ENCODE measurements at regions not wholly inside any gene's neighbourhood (a gene's known extent, or its start where the extent isn't known, plus 50 kb on each side); places are given as distances from the start of the nearest gene placed in this dataset.
"Not testable (repeated sequence)": the region's sequence is repeated elsewhere in the genome, so short reads cannot be mapped to it uniquely, and the experiment has no call there.

DNA sequence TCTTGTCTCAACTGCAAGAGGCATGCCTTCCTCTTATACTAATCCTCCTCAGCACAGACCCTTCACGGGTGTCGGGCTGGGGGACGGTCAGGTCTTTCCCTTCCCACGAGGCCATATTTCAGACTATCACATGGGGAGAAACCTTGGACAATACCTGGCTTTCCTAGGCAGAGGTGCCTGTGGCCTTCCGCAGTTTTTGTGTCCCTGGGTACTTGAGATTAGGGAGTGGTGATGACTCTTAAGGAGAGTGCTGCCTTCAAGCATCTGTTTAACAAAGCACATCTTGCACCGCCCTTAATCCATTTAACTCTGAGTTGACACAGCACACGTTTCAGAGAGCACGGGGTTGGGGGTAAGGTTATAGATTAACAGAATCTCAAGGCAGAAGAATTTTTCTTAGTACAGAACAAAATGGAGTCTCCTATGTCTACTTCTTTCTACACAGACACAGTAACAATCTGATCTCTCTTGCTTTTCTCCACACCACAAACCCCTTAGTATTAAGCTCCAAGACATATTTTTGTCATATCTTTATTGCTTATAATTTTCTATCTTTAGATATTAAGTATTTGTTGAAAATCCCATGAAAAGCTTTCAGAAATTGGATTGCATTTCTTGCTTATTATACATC is 72.8 kb upstream of the LPCAT1 start:
- H3K4me3 ChIP-seq (ENCODE audit: low read depth, low read length); H3K9me3 Mint-ChIP-seq (ENCODE audit: unreplicated experiment); BruUV-seq (replicated peaks); H3K27me3 ChIP-seq (replicated peaks; ENCODE audit: control insufficient read depth, insufficient read depth, low read length); H3K36me3 Mint-ChIP-seq (ENCODE audit: insufficient read depth, unreplicated experiment); H3K9me3 ChIP-seq; H3K4me1 Mint-ChIP-seq (ENCODE audit: low read depth, unreplicated experiment); H3K4me3 Mint-ChIP-seq (ENCODE audit: unreplicated experiment); POLR2A ChIA-PET; H3K27me3 Mint-ChIP-seq (ENCODE audit: insufficient read depth, unreplicated experiment); CTCF ChIA-PET; intact Hi-C loops (cut with micrococcal nuclease; ENCODE audit: unreplicated experiment); H3K36me3 ChIP-seq (ENCODE audit: control insufficient read depth, insufficient read depth, low read length): not testable (repeated sequence)
- DNase-seq: peak in 1 of 2 experiments; percentile 13
- H3K27ac Mint-ChIP-seq (ENCODE audit: unreplicated experiment): peak overlapping the region; percentile 33
- peaks cover 11% of the 10 kb centered on the region for H3K4me1 ChIP-seq

DNA sequence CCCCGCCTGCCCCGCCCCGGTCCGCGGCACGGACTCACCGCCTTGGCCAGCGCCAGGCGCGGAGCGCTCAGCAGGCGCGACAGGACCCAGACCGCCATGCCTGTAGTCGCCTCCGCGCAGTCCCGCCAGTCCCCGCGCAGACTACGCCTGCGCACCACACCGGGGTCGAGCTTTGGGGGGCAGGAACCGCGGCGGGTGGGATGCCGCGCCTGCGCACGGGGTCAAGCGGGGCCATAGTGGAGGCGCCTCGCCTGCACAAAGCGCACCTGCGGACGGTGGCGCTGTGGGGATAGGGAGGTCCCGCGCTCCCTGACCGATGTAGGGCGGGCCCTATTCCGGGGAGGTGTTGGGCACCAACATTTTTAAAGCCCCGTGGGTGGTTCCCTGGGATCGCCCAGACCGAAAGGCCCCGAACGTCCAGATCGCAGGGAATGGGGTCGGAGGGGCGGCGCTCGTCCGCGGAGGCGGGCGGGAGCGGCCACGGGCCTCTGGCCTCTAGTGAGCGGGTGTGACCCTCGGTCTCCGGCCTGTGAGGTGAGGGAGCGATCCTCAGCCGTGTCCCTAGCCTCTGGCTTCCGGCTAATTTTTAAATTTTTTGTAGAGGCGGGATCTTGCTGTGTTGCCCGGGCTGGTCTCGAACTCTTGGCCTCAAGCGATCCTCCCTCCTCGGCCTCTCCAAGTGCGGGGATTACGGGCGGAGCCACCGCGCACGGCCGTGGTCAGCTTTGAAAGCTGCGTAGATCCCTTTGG is 70.8 kb upstream of the LPCAT1 start:
- no peaks in the 10 kb centered on the region for H3K9me3 ChIP-seq
- BruUV-seq (replicated peaks): no TSS peak
- H3K36me3 Mint-ChIP-seq (ENCODE audit: insufficient read depth, unreplicated experiment): no peaks in the 10 kb centered on the region
- H3K27me3 Mint-ChIP-seq (ENCODE audit: insufficient read depth, unreplicated experiment): no peaks in the 10 kb centered on the region
- peaks cover 8% of the 10 kb centered on the region for H3K4me1 Mint-ChIP-seq (ENCODE audit: low read depth, unreplicated experiment)
- H3K4me1 ChIP-seq: peaks cover 11% of the 10 kb centered on the region
- ChIA-PET CTCF (interaction anchor here (0.6 kb wide), 1 partner anchor 113 kb away, joined by 3 read pairs; no protein-coding TSS in a partner anchor), POLR2A (no interaction called here)
- intact Hi-C loops (cut with micrococcal nuclease; ENCODE audit: unreplicated experiment): no loop called here
- H3K9me3 Mint-ChIP-seq (ENCODE audit: unreplicated experiment): no peaks in the 10 kb centered on the region
- peak overlapping the region; percentile 55 for H3K4me3 Mint-ChIP-seq (ENCODE audit: unreplicated experiment)
- TF ChIP-seq, protein P1, sequence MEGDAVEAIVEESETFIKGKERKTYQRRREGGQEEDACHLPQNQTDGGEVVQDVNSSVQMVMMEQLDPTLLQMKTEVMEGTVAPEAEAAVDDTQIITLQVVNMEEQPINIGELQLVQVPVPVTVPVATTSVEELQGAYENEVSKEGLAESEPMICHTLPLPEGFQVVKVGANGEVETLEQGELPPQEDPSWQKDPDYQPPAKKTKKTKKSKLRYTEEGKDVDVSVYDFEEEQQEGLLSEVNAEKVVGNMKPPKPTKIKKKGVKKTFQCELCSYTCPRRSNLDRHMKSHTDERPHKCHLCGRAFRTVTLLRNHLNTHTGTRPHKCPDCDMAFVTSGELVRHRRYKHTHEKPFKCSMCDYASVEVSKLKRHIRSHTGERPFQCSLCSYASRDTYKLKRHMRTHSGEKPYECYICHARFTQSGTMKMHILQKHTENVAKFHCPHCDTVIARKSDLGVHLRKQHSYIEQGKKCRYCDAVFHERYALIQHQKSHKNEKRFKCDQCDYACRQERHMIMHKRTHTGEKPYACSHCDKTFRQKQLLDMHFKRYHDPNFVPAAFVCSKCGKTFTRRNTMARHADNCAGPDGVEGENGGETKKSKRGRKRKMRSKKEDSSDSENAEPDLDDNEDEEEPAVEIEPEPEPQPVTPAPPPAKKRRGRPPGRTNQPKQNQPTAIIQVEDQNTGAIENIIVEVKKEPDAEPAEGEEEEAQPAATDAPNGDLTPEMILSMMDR (IDR thresholded peaks at IDR 0.05; ENCODE audit: insufficient read depth in 1 of 2, low read depth in 1 of 2, low read length in 1 of 2, severe bottlenecking in 1 of 2, unreplicated experiment in 1 of 2): no peak
- H3K27ac Mint-ChIP-seq (ENCODE audit: unreplicated experiment): peak overlapping the region; percentile 32
- no peaks in the 10 kb centered on the region for H3K27me3 ChIP-seq (replicated peaks; ENCODE audit: control insufficient read depth, insufficient read depth, low read length)
- H3K36me3 ChIP-seq (ENCODE audit: control insufficient read depth, insufficient read depth, low read length): no peaks in the 10 kb centered on the region
- peak overlapping the region; percentile 40 for H3K4me3 ChIP-seq (ENCODE audit: low read depth, low read length)
- peak; percentile 58 to 62 for DNase-seq

DNA sequence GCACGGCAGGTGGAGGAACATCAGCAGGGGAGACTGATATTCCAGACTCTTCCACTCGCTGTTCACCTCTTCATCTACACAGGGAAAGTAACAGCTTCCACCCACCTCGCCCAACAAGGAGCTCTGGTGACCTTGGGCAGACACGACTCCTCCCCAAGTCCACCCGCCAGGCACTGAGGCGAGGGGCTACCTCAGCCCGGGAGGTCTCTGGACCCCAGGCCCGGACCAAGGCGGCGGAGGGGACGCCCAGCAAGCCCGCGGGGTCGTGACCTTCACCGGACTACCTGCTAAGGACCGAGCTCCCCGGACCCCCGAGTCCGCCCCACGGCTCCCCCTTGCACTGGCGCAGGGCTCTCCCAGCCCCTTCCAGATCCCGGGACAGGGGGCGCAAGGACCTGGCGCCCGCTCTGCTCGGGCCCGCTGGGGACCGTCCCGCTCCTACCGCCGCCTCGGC is 70.2 kb upstream of the LPCAT1 start:
- H3K4me1 ChIP-seq: peaks cover 11% of the 10 kb centered on the region
- no peaks in the 10 kb centered on the region for H3K36me3 Mint-ChIP-seq (ENCODE audit: insufficient read depth, unreplicated experiment)
- H3K36me3 ChIP-seq (ENCODE audit: control insufficient read depth, insufficient read depth, low read length): no peaks in the 10 kb centered on the region
- no peaks in the 10 kb centered on the region for H3K9me3 ChIP-seq
- H3K4me1 Mint-ChIP-seq (ENCODE audit: low read depth, unreplicated experiment): peaks cover 8% of the 10 kb centered on the region
- DNase-seq: no peak
- H3K27ac Mint-ChIP-seq (ENCODE audit: unreplicated experiment): no peak overlapping the region
- H3K4me3 ChIP-seq (ENCODE audit: low read depth, low read length): peak overlapping the region; percentile 40
- POLR2A ChIA-PET: no interaction called here
- H3K27me3 ChIP-seq (replicated peaks; ENCODE audit: control insufficient read depth, insufficient read depth, low read length): no peaks in the 10 kb centered on the region
- intact Hi-C loops (cut with micrococcal nuclease; ENCODE audit: unreplicated experiment): no loop called here
- TF ChIP-seq, protein P1 (IDR thresholded peaks at IDR 0.05; ENCODE audit: insufficient read depth in 1 of 2, low read depth in 1 of 2, low read length in 1 of 2, severe bottlenecking in 1 of 2, unreplicated experiment in 1 of 2): no peak
- BruUV-seq (replicated peaks): no TSS peak
- H3K27me3 Mint-ChIP-seq (ENCODE audit: insufficient read depth, unreplicated experiment): no peaks in the 10 kb centered on the region
- peak overlapping the region; percentile 55 for H3K4me3 Mint-ChIP-seq (ENCODE audit: unreplicated experiment)
- H3K9me3 Mint-ChIP-seq (ENCODE audit: unreplicated experiment): no peaks in the 10 kb centered on the region
- CTCF ChIA-PET: interaction anchor here (0.5 to 0.6 kb wide), 2 partner anchors 114 to 339 kb away, joined by 3 read pairs; no protein-coding TSS in a partner anchor

DNA sequence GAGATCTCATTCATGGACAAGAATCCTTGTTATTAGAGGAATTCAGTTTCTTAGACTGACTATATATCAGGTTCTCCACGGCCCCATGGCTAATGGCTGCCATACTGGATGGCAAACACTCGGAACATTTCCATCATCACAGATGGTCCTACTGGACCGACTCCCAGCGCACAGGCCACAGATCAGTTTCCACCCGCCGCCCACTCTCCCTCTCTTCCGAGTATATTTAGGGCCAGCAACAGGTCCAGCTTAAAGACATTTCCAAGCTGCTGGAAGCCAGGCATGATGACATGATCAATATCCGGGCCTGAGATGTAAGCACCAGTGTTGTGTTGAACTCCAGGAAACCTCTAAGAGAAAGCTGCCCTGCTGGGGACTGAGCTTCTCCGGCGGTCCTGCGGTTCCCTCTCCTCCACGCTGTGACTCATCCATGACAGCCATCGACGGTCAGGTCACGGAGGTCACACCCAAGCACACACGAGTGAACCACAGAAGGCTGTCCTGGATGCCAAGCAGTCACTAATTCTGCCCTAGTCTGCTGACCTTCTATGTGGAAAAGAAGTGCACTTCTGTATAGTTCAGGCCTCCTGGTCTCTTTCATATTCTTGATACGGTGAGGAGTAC is 64.4 kb upstream of the LPCAT1 start:
- H3K4me3 ChIP-seq (ENCODE audit: low read depth, low read length); H3K4me1 Mint-ChIP-seq (ENCODE audit: low read depth, unreplicated experiment); H3K27me3 Mint-ChIP-seq (ENCODE audit: insufficient read depth, unreplicated experiment); H3K36me3 ChIP-seq (ENCODE audit: control insufficient read depth, insufficient read depth, low read length); BruUV-seq (replicated peaks); H3K9me3 ChIP-seq; POLR2A ChIA-PET; H3K27me3 ChIP-seq (replicated peaks; ENCODE audit: control insufficient read depth, insufficient read depth, low read length); H3K4me3 Mint-ChIP-seq (ENCODE audit: unreplicated experiment); CTCF ChIA-PET; DNase-seq; H3K27ac Mint-ChIP-seq (ENCODE audit: unreplicated experiment); intact Hi-C loops (cut with micrococcal nuclease; ENCODE audit: unreplicated experiment); H3K4me1 ChIP-seq: not testable (repeated sequence)
- H3K9me3 Mint-ChIP-seq (ENCODE audit: unreplicated experiment): peaks cover 12% of the 10 kb centered on the region
- peaks cover 15% of the 10 kb centered on the region for H3K36me3 Mint-ChIP-seq (ENCODE audit: insufficient read depth, unreplicated experiment)

DNA sequence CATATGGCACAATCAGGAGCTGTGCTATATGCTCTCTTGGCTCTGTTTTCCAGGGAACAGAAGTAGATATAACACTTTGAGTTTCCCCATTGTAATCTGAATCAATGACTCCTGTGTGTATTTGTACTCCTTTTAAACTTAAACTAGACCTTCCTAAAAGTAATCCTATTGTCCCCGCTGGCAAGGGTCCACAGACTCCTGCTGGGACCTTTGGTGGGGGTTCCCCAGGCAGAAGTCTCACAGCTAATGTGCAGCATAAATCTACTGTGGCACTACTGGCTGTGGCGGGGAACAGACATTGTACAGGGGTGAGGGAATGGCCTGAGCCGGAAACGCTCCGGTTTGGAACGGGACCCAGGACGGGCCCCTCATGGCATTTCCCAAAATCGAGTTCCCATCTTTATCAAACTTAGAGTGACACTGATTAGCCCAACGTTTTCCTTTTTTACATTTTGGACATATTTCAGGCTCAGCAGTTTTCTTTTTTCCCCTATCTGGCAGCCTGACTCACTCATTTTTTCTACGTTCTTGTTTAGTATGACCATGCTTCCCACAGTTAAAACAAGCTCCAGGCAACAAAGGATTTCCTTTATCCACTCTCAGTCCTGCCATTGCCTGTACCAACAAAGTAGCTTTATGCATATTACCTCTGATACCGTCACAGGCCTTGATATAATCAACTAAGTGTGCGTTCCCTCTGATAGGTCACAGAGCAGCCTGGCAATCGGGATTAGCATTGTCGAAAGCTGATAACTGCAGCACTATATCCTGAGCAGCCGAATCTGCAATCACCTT is 59.5 kb upstream of the LPCAT1 start:
- DNase-seq: not testable (repeated sequence)

More for the DNA sequence above, 59.5 kb upstream of the LPCAT1 start:
- H3K9me3 Mint-ChIP-seq (ENCODE audit: unreplicated experiment): peaks cover 12% of the 10 kb centered on the region
- POLR2A ChIA-PET; H3K4me1 ChIP-seq; H3K36me3 ChIP-seq (ENCODE audit: control insufficient read depth, insufficient read depth, low read length); H3K27ac Mint-ChIP-seq (ENCODE audit: unreplicated experiment); H3K27me3 ChIP-seq (replicated peaks; ENCODE audit: control insufficient read depth, insufficient read depth, low read length); CTCF ChIA-PET; H3K9me3 ChIP-seq; H3K4me3 ChIP-seq (ENCODE audit: low read depth, low read length); H3K27me3 Mint-ChIP-seq (ENCODE audit: insufficient read depth, unreplicated experiment); intact Hi-C loops (cut with micrococcal nuclease; ENCODE audit: unreplicated experiment); H3K4me3 Mint-ChIP-seq (ENCODE audit: unreplicated experiment); BruUV-seq (replicated peaks); H3K4me1 Mint-ChIP-seq (ENCODE audit: low read depth, unreplicated experiment): not testable (repeated sequence)
- H3K36me3 Mint-ChIP-seq (ENCODE audit: insufficient read depth, unreplicated experiment): peaks cover 22% of the 10 kb centered on the region
